ENCODE measurements at regions not wholly inside any gene's neighbourhood (a gene's known extent, or its start where the extent isn't known, plus 50 kb on each side); places are given as distances from the start of the nearest gene placed in this dataset.

DNA sequence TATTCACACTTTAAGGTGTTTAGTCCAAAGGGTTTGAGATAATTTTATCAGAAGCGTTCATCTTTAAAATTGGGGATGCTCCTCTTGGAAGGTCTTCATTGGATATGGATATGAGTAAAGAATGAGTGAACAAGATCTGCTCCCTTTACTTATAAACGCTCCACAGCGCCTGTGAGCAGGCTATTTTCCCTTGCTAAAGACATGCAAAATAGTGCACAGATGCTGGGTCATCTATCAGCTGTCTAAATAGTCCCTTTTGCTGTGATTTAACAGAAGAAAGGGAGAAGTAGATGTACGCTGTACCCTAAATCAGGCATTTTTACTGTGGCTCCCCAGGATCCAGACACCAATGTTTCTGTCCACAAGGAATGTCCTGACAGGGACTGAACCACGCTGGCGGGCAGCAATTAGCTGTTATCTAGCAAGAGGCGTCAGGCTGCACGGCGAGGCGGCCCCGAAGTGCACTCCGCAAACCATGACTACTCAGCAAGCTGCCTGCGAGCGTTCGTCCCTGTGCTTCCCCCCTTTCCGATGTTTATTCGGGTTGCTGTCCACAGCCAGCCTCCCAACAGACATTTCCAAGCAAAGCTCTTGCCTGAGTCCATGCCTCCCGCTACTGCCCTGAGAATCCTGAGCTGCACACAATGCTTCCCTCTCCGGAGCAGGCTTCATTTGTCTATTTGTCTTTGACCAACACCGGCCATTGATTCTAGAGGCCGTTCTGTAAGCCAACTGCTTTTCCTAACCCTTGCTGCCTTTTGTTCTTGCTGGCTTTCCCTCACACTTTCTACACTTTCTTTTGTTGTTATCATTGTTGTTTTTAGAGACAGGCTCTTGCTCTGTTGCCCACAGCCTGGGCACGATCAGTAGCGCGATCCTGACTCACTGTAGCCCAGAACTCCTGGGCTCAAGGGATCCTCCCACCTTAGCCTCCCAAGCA is 55.7 kb upstream of the CNEP1R1 start:
- H3K9ac ChIP-seq (ENCODE audit: low read length in 3 of 3): no peak overlapping the region
- H3K27me3 ChIP-seq (ENCODE audit: control insufficient read depth, insufficient read depth, low read length): no peaks in the 10 kb centered on the region
- intact Hi-C loops (cut with DNase I): no loop called here
- H3K36me3 ChIP-seq (ENCODE audit: control insufficient read depth in 2 of 3, insufficient read depth in 3 of 3, low read length in 3 of 3): no peaks in the 10 kb centered on the region
- DNase-seq (peak in 4 of 5 donors; percentile 61 to 79 (median 73)), FAIRE-seq (no peak)
- no peaks in the 10 kb centered on the region for H3K9me3 ChIP-seq (ENCODE audit: control insufficient read depth in 2 of 3, insufficient read depth in 1 of 3, low read length in 3 of 3)
- H3K27ac ChIP-seq (ENCODE audit: low read depth in 2 of 2, low read length in 2 of 2): no peak overlapping the region
- TF ChIP-seq, protein P1, sequence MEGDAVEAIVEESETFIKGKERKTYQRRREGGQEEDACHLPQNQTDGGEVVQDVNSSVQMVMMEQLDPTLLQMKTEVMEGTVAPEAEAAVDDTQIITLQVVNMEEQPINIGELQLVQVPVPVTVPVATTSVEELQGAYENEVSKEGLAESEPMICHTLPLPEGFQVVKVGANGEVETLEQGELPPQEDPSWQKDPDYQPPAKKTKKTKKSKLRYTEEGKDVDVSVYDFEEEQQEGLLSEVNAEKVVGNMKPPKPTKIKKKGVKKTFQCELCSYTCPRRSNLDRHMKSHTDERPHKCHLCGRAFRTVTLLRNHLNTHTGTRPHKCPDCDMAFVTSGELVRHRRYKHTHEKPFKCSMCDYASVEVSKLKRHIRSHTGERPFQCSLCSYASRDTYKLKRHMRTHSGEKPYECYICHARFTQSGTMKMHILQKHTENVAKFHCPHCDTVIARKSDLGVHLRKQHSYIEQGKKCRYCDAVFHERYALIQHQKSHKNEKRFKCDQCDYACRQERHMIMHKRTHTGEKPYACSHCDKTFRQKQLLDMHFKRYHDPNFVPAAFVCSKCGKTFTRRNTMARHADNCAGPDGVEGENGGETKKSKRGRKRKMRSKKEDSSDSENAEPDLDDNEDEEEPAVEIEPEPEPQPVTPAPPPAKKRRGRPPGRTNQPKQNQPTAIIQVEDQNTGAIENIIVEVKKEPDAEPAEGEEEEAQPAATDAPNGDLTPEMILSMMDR (IDR thresholded peaks at IDR 0.05; ENCODE audit: borderline replicate concordance, extremely low read depth, insufficient read depth): no peak
- H3K4me1 ChIP-seq (ENCODE audit: control insufficient read depth in 2 of 3, insufficient read depth in 2 of 3, low read depth in 1 of 3, low read length in 3 of 3): peaks cover 0 to 3% (median 0%) of the 10 kb centered on the region in 3 donors
- no peak overlapping the region for H3K4me3 ChIP-seq (ENCODE audit: low read length in 3 of 3)

DNA sequence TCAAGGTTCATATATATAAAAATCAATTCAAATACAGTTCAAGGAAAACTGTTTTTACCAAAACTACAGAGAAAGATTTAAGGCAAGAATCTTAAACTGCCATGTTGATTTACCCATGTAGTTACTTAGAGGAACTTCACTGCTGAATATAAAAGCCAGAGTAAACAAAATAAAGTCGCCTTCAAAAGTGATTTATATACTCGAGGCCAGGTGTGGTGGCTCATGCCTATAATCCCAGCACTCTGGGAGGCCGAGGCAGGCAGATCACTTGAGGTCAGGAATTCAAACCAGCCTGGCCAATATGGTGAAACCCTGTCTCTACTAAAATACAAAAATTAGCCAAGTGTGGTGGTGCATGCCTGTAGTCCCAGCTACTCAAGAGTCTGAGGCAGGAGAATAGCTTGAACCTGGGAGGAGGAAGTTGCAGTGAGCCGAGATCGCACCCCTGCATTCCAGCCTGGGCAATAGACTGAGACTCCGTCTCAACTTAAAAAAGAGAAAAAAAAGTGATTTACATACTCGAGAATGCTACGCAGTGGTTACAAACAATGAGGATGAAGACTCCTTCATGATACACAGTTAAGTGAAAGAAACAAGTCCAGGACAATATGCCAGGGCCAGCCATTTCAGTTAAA is 54.1 kb upstream of the CNEP1R1 start:
- no peaks in the 10 kb centered on the region for H3K9me3 ChIP-seq (ENCODE audit: control insufficient read depth in 2 of 3, insufficient read depth in 1 of 3, low read length in 3 of 3)
- H3K36me3 ChIP-seq (ENCODE audit: control insufficient read depth in 2 of 3, insufficient read depth in 3 of 3, low read length in 3 of 3): no peaks in the 10 kb centered on the region
- DNase-seq (peak in 3 of 5 donors; percentile 39 to 86 (median 78)), FAIRE-seq (no peak)
- H3K27me3 ChIP-seq (ENCODE audit: control insufficient read depth, insufficient read depth, low read length): no peaks in the 10 kb centered on the region
- intact Hi-C loops (cut with DNase I): no loop called here
- TF ChIP-seq, protein P1 (IDR thresholded peaks at IDR 0.05; ENCODE audit: borderline replicate concordance, extremely low read depth, insufficient read depth): no peak
- H3K4me1 ChIP-seq (ENCODE audit: control insufficient read depth in 2 of 3, insufficient read depth in 2 of 3, low read depth in 1 of 3, low read length in 3 of 3): peaks cover 0 to 3% (median 0%) of the 10 kb centered on the region in 3 donors
- H3K4me3 ChIP-seq (ENCODE audit: low read length in 3 of 3): no peak overlapping the region
- H3K27ac ChIP-seq (ENCODE audit: low read depth in 2 of 2, low read length in 2 of 2): no peak overlapping the region
- H3K9ac ChIP-seq (ENCODE audit: low read length in 3 of 3): no peak overlapping the region

DNA sequence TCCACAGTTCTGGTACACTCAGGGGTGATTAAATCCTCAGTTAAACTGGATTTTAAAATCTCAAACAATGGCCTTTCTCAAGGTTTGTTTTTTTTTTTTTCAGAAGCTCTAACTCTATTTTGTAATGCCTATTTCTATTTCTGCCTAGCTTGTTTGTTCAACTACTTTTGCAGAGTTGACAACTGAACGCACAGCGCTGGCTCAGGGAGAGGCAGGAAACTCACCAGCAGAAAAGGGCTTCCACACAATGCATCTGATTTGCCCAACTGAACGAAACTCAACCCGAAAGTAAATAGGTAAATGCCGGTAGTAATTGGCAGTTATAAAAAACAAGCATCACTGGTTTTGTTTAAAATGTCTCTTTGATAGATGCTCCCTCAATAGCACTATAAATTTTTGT is 52.7 kb upstream of the CNEP1R1 start:
- intact Hi-C loops (cut with DNase I): no loop called here

More for the DNA sequence above, 52.7 kb upstream of the CNEP1R1 start:
- FAIRE-seq (no peak), DNase-seq (no peak)
- TF ChIP-seq, protein P1 (IDR thresholded peaks at IDR 0.05; ENCODE audit: borderline replicate concordance, extremely low read depth, insufficient read depth): no peak
- Histone ChIP-seq H3K36me3 (ENCODE audit: control insufficient read depth in 2 of 3, insufficient read depth in 3 of 3, low read length in 3 of 3) (no peaks in the 10 kb centered on the region), H3K27ac (ENCODE audit: low read depth in 2 of 2, low read length in 2 of 2) (no peak overlapping the region), H3K27me3 (ENCODE audit: control insufficient read depth, insufficient read depth, low read length) (no peaks in the 10 kb centered on the region), H3K4me1 (ENCODE audit: control insufficient read depth in 2 of 3, insufficient read depth in 2 of 3, low read depth in 1 of 3, low read length in 3 of 3) (peaks cover 0 to 3% (median 0%) of the 10 kb centered on the region in 3 donors), H3K4me3 (ENCODE audit: low read length in 3 of 3) (no peak overlapping the region), H3K9me3 (ENCODE audit: control insufficient read depth in 2 of 3, insufficient read depth in 1 of 3, low read length in 3 of 3) (no peaks in the 10 kb centered on the region), H3K9ac (ENCODE audit: low read length in 3 of 3) (no peak overlapping the region)

All from kidney (tissue), 13 donors.